ENCODE measurements at regions not wholly inside any gene's neighbourhood (a gene's known extent, or its start where the extent isn't known, plus 50 kb on each side); places are given as distances from the start of the nearest gene placed in this dataset.

- TF ChIP-seq CTCF (IDR thresholded peaks at IDR 0.05) (no peak), EP300 (IDR thresholded peaks at IDR 0.05) (no peak)
Observed at GRCh38 chr18:24941174-24941951, 410.6 kb downstream of the ZNF521 start.
